AG04450 (cell line): ENCODE measurements at regions not wholly inside any gene's neighbourhood (a gene's known extent, or its start where the extent isn't known, plus 50 kb on each side); places are given as distances from the start of the nearest gene placed in this dataset.

Source experiments
- CTCF ChIA-PET: fragments of 300-600, 350-600 bp; formaldehyde crosslinking; extraction: SDS; loops from one replicate; lab custom pipeline; 2022; ENCODE audit warnings: antibody characterized with exemption, inconsistent platforms; lab: Charles Lee
- POLR2A ChIA-PET: fragments of 350-600 bp; formaldehyde crosslinking; extraction: SDS; loops from one replicate; lab custom pipeline; 2021; ENCODE audit warnings: antibody characterized with exemption, inconsistent platforms; lab: Yijun Ruan, JAX
- DNase-seq: peaks from one replicate; pipeline ENCODE4 v3.0.0-alpha.2; 2011; ENCODE audit warnings: low read depth, low spot score
- H3K27ac ChIP-seq: one replicate; pipeline ENCODE4 v1.5.1; 2012; ENCODE audit warnings: low read depth, low read length, control low read depth
- H3K27me3 ChIP-seq: one replicate; pipeline ENCODE4 v1.6.0; 2012; ENCODE audit warnings: low read length; ENCODE audit not compliant: control insufficient read depth, insufficient read depth
- H3K4me3 ChIP-seq: 2 replicates; pipeline ENCODE4 v1.5.1; 2011; ENCODE audit warnings: mild to moderate bottlenecking, low read depth, low read length, control low read depth
- H3K9me3 ChIP-seq: 2 replicates; pipeline ENCODE4 v1.5.1; 2012; ENCODE audit warnings: low read length; ENCODE audit not compliant: control insufficient read depth, insufficient read depth
- TF ChIP-seq, protein P1 (sequence below): IDR thresholded peaks from 2 replicates; pipeline ENCODE4 v1.5.1; 2011; ENCODE audit warnings: low read depth, low read length, control low read depth, inconsistent platforms

GRCh38 chr1:213584272-213584671 is 403.5 kb upstream of the PROX1 start:
- Histone ChIP-seq H3K4me3 (no peak overlapping the region), H3K27me3 (no peaks in the 10 kb centered on the region), H3K27ac (no peak overlapping the region), H3K9me3 (peaks cover 3% of the 10 kb centered on the region; the same call in 1 of the 2 replicates)
- POLR2A ChIA-PET: no interaction called here
- no peak for DNase-seq
- TF ChIP-seq, protein P1, sequence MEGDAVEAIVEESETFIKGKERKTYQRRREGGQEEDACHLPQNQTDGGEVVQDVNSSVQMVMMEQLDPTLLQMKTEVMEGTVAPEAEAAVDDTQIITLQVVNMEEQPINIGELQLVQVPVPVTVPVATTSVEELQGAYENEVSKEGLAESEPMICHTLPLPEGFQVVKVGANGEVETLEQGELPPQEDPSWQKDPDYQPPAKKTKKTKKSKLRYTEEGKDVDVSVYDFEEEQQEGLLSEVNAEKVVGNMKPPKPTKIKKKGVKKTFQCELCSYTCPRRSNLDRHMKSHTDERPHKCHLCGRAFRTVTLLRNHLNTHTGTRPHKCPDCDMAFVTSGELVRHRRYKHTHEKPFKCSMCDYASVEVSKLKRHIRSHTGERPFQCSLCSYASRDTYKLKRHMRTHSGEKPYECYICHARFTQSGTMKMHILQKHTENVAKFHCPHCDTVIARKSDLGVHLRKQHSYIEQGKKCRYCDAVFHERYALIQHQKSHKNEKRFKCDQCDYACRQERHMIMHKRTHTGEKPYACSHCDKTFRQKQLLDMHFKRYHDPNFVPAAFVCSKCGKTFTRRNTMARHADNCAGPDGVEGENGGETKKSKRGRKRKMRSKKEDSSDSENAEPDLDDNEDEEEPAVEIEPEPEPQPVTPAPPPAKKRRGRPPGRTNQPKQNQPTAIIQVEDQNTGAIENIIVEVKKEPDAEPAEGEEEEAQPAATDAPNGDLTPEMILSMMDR: no peak
- CTCF ChIA-PET: interaction anchor here (0.7 kb wide), 1 partner anchor 56 kb away, joined by 4 read pairs; no protein-coding TSS in a partner anchor

DNA sequence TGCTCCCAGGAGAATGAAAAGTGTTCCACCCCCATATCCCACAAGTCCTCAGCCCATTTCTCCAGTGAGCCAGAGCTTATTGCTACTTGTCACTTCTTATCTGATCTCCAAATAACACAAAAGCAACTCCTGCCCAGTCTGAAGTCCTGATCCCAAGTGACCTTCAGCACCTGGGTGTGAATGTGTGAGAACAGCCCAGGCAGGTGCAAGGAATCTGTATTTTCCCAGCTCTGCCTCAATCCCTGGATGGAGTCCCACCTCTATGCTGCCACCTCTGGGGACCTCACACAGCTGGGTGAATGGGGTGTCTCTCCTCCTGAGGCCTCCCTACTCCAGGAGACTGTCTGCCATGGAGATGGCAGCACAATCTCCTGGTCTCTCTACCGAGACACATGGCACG is 402.4 kb upstream of the PROX1 start:
- CTCF ChIA-PET: no interaction called here
- POLR2A ChIA-PET: no interaction called here

DNA sequence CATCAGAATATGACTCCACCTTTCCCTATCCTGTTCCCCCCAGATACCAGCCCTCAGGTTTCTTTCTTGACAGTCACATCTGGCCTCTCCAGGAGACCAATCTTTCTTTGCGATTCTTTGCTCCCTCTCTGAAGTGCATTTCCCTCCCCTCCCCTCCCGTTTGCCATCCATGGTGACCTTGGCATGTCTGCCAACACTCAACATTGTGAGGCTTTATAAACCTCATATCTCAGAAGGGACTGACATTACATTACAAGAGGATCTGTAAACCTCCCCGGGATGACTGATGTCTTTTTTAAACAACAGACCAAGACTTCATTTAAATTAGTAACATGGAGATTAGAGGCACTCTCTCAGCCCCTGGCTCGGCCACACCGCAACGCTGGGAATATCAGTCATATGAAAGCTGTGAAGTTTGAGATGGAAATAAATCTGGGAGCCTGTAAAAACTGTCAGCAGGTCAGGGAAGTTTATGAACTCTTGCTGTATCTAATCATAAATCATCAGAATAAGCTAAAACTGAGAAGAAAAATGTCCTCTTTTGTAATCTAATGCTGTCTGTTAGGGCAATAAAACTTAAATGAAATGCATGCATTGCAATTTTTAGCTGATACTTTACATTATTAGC is 401.7 kb upstream of the PROX1 start:
- DNase-seq: no peak
- Histone ChIP-seq H3K27ac (no peak overlapping the region), H3K27me3 (no peaks in the 10 kb centered on the region), H3K9me3 (peaks cover 7% of the 10 kb centered on the region), H3K4me3 (no peak overlapping the region)
- TF ChIP-seq, protein P1: no peak
- ChIA-PET CTCF (no interaction called here), POLR2A (no interaction called here)

More for the DNA sequence above, 402.4 kb upstream of the PROX1 start:
- no peaks in the 10 kb centered on the region for H3K27me3 ChIP-seq
- H3K4me3 ChIP-seq: no peak overlapping the region
- H3K9me3 ChIP-seq: peaks cover 4% of the 10 kb centered on the region
- no peak overlapping the region for H3K27ac ChIP-seq
- no peak for DNase-seq
- TF ChIP-seq, protein P1: no peak

- Histone ChIP-seq H3K9me3 (peaks cover 7% of the 10 kb centered on the region), H3K27me3 (no peaks in the 10 kb centered on the region), H3K27ac (peak overlapping the region; percentile 11), H3K4me3 (no peak overlapping the region)
- POLR2A ChIA-PET: no interaction called here
- CTCF ChIA-PET: no interaction called here
- DNase-seq: no peak
- TF ChIP-seq, protein P1: no peak
Observed at GRCh38 chr1:213586587-213586972, 401.2 kb upstream of the PROX1 start.

DNA sequence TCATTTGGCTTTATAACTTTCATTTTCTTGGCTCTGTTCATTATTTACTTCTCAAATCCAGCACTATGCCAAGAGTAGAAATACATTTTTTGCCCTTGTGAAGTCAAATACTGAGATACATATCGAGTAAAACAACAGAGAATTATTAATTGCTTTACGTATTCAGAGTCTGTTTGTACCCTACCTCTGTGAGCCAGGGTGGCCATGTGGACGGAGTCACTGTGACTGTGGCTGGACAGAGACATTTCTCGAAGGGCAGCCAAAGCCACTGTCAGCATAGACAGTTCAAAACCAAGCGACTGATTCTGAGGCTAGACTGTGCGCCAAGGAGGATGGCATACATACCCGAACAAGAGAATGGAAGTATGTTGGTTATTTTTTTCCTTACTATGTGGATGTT is 391.0 kb upstream of the PROX1 start:
- Histone ChIP-seq H3K9me3 (peaks cover 5% of the 10 kb centered on the region; the same call in 1 of the 2 replicates), H3K27me3 (no peaks in the 10 kb centered on the region), H3K4me3 (no peak overlapping the region), H3K27ac (no peak overlapping the region)
- TF ChIP-seq, protein P1: no peak
- POLR2A ChIA-PET: no interaction called here
- no peak for DNase-seq
- CTCF ChIA-PET: no interaction called here
